Tongue (tissue), 1 donor: ENCODE measurements at regions not wholly inside any gene's neighbourhood (a gene's known extent, or its start where the extent isn't known, plus 50 kb on each side); places are given as distances from the start of the nearest gene placed in this dataset.
A peak's percentile ranks its signal among the peaks of the same experiment; 100 is the strongest.
"Not testable (repeated sequence)": the region's sequence is repeated elsewhere in the genome, so short reads cannot be mapped to it uniquely, and the experiment has no call there.

Experiments
- DNase-seq: peaks from one replicate; pipeline ENCODE4 v3.0.0-alpha.2; 2015

GRCh38 chr20:12113468-12114371 lies 196.0 kb downstream of the BTBD3 start:
- DNase-seq: peak; percentile 57

- not testable (repeated sequence) for DNase-seq
Measured at GRCh38 chr20:12129114-12129513, 211.4 kb downstream of the BTBD3 start.

- DNase-seq: not testable (repeated sequence)
Measured at GRCh38 chr20:12129532-12129931, 211.8 kb downstream of the BTBD3 start.

- no peak for DNase-seq
Measured at GRCh38 chr20:12130781-12131180, 213.1 kb downstream of the BTBD3 start.

- no peak for DNase-seq
Measured at GRCh38 chr20:12133553-12133952, 215.9 kb downstream of the BTBD3 start.

- DNase-seq: not testable (repeated sequence)
Measured at GRCh38 chr20:12145951-12146350, 228.3 kb downstream of the BTBD3 start.

GRCh38 chr20:12152996-12153395 lies 235.3 kb downstream of the BTBD3 start:
- DNase-seq: no peak

- DNase-seq: peak; percentile 9
Measured at GRCh38 chr20:12153628-12154027, 235.9 kb downstream of the BTBD3 start.

GRCh38 chr20:12156252-12156651 lies 238.6 kb downstream of the BTBD3 start:
- DNase-seq: no peak

GRCh38 chr20:12159261-12159660 lies 241.6 kb downstream of the BTBD3 start:
- no peak for DNase-seq

GRCh38 chr20:12161734-12162133 lies 244.0 kb downstream of the BTBD3 start:
- no peak for DNase-seq

GRCh38 chr20:12166053-12166717 lies 248.5 kb downstream of the BTBD3 start:
- peak; percentile 12 for DNase-seq

- no peak for DNase-seq
Measured at GRCh38 chr20:12170406-12170805, 252.7 kb downstream of the BTBD3 start.

- peak; percentile 55 for DNase-seq
Measured at GRCh38 chr20:12171923-12172524, 254.3 kb downstream of the BTBD3 start.

GRCh38 chr20:12173347-12174012 lies 255.8 kb downstream of the BTBD3 start:
- no peak for DNase-seq

GRCh38 chr20:12175538-12175937 lies 257.8 kb downstream of the BTBD3 start:
- DNase-seq: no peak

GRCh38 chr20:12177657-12178293 lies 260.1 kb downstream of the BTBD3 start:
- DNase-seq: no peak

- DNase-seq: no peak
Measured at GRCh38 chr20:12179692-12180091, 262.0 kb downstream of the BTBD3 start.

GRCh38 chr20:12180107-12180661 lies 262.5 kb downstream of the BTBD3 start:
- peak; percentile 62 for DNase-seq

- no peak for DNase-seq
Measured at GRCh38 chr20:12198281-12198680, 280.6 kb downstream of the BTBD3 start.

- DNase-seq: no peak
Measured at GRCh38 chr20:12199703-12200102, 282.0 kb downstream of the BTBD3 start.
